ENCODE measurements at regions not wholly inside any gene's neighbourhood (a gene's known extent, or its start where the extent isn't known, plus 50 kb on each side); places are given as distances from the start of the nearest gene placed in this dataset.

DNA sequence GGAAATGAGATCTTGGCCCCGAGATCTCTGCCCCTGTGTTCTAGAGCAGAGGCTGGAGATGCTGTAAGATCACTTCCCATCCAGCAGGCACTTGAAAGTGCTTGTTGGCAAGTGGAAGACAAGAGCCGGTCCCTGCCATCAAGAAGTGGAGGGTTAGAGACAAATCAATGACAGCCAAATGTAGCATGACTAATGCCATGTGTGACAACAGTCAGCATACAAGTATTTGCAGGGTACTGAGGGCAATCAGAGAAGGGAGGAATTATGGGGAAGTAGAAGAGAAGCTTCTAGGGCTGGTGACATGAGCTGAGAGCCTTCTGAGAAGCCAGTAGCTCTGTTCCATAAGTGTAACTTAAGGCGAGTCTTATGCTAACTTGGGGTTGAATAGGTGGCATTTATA lies 58.6 kb downstream of the TMEM17 start:
- no peak for DNase-seq (ENCODE audit: low read depth in 2 of 2)

DNA sequence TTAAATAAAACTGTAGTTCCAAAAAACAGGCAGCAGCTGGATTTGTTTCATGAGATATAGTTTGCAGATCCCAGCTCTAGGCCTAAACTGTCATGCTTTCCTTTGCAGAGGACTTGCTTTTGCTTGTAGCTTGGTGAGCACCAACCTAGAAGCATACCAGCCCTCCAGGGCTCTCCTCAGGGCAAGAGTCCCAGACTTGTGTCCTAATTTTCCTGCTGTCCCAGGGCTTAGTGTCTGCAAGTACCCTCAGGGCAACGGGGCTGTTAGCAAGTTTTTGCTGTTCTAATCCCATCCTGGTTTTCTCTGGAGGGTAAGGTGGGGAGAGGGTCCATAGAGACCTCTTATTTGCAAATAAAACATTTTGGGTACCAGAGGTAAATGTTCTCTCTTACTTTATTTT lies 59.5 kb downstream of the TMEM17 start:
- no peak for DNase-seq (ENCODE audit: low read depth in 2 of 2)

DNA sequence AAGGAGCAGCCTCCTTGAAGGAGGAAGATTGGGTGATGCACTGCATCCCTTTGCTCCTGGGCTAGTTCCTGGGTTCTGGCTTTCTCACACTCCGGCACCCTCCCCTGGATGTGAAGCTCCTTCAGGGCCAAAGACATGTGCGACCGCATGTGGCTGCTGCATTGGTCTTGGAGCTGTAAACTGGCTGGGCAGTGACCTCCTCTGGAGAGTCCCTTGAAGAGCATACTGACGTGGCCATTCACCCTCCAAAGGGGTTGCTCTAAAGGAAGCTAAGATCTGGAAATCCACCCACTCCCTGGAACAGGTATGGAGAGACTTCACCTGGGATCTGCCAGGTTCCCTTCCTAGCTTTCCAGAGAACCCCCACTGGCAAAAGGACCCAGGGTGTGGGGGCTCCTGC lies 62.1 kb downstream of the TMEM17 start:
- no peak for DNase-seq (ENCODE audit: low read depth in 2 of 2)

DNA sequence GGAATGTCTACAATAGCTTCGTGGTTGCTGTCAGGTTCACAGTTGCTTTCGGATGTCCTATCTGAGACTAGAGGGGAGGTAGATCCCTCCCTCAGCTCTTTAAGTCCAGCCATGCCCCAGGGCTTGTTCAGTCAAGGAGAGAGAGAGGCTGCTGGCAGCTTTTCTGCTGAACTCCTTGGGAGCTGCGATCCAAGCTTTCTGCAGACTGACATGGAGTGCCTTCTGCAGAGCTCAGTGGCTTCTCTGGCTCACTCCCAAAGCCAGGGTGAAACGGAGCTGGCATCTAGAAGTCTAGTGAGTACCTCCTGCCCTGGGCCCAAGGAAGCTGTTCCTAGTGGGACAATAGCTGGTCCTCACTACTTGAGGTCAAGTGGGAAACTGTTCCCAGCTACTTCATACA lies 62.5 kb downstream of the TMEM17 start:
- no peak for DNase-seq (ENCODE audit: low read depth in 2 of 2)

DNA sequence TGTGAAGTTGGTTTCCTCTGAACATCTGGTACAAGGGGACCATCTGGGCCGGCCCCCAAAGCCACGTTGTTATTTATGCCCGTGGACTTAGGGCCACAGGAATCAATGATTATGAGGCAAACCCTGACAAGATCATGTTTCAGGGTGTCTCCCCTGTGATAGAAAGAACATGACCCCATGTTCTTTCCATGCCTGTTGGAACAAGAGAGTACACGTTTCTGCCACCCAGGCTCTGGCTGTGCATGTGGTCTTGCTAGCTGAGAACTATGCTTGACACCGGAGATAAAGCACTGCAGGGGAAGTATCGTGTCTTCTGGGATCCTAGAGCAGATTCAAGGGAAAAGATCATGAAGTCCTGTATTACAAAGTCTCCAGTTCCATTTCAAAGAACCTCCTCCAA lies 64.2 kb downstream of the TMEM17 start:
- no peak for DNase-seq (ENCODE audit: low read depth in 2 of 2)

DNA sequence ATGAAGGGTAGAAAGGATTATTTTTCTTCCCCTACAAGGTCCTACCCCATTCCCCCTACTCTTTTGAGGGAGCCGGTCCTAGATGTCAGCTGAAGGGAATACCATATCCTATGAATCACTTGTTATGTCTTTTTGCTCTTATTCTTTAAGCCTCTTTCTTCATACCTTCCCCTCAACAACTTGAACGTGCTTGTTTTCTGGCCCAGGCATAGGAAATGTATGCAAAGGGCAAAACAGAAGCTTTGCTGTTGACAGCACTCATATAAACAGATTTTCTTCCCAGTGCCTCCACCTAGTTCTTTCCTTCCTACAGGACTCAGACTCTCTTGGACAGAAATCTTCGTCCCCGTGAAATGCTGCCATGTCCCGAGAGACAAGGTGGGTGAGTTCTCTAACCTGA lies 64.6 kb downstream of the TMEM17 start:
- DNase-seq (ENCODE audit: low read depth in 2 of 2), result no peak

DNA sequence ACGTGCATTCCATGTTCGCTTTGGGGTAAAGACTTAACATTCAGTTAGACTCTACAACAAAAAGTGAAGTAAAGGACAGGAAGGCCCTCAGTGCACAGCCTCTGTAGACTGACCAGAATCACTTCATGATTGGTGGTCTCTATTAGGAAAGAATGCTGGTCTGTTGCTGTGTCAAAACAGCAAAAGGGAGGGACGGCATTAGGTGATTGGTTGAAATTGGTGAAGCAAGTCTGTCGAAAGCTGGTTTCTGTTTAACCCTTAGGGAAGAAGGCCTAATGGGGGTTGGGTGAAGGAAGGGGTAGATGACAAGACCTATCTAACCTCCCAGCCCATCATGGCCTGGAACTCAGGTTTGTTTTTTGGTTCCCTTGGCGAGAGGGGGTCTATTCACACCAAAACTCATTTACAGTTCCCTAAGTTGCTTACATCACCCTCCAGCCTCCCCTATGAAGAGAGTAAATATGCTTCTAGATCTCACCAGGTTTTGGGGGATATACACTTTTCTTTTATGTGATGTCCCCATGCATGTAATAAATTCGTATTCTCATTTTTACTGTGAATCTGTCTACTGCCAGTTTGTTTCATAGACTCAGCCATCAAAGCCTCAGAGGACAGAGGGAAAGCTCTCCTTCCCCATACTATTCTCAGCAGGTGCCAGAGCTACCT lies 65.6 kb downstream of the TMEM17 start:
- no peak for DNase-seq (ENCODE audit: low read depth in 2 of 2)

DNA sequence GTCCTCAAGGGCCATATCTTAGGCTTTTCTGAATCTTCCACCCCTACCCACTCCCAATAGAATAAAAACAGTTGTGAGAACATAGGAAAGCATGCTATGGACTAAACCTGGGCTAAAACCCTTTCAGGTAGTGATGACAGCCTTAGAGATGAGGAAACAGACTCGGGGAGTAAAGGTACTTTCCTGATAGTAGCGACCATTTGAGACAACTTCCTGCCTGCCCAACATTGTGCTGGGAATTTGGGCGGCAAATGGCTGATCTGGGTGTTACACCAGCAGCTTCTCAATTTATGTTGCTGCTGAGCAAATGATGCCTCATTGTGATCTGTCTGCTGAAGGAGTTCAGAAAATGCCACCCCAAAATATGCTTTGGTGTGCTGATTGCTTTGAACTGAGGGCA lies 66.6 kb downstream of the TMEM17 start:
- DNase-seq (ENCODE audit: low read depth in 2 of 2), result no peak

DNA sequence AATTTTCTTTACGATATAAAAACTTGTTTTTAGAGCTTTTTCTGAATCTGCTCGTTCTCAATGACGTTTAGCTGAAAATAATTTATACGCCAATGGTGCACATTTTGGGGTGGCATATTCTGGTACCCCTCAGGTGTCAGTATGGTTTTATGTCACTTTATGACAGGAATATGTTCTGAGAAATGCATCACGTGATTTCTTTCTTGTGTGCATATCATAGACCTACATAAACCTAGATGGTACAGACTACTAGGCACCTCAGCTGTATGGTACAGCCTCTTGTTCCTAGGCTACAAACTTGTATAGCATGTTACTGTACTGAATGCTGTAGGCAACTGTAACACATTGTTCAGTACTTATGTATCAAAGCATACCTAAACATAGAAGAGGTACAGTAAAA lies 68.2 kb downstream of the TMEM17 start:
- DNase-seq (ENCODE audit: low read depth in 2 of 2), result no peak

DNA sequence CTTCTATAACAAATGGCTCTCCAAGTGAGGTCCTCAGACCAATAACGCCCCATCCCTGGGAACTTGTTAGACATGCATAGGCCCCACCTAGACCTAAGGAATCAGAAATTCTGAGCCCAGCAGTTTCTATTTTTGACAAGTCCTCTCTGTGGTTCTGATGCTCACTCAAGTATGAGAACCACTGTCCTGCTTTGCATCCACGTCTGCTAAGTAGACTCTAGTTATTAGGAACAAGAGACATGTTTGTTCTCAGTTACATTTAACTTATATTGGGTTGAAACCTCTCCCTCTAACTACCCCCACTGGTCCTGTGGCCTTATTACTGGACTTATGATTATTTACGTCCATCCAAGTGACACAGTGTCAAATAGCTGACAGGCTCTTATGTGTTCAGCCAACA lies 70.3 kb downstream of the TMEM17 start:
- DNase-seq (ENCODE audit: low read depth in 2 of 2), result no peak

DNA sequence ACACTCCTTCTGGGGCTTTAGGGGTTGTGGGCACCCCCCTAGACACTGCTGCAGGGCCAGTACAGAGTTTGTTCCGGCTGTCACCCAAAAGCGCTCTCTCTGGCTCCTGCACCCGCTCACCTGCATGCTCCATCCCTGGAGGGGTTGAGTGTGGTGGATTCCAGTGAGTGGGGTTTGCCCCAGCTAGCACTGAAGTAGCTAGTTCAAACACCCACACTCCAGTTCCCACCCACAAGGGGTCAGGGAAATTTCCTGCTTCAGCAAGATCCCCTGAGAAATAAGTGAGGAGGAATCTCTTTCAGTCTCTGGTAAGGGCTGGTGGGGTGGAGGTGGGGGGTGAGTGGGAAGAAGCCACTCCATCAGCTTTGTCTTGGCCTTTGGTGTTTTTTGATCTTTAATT lies 73.6 kb downstream of the TMEM17 start:
- no peak for DNase-seq (ENCODE audit: low read depth in 2 of 2)

DNA sequence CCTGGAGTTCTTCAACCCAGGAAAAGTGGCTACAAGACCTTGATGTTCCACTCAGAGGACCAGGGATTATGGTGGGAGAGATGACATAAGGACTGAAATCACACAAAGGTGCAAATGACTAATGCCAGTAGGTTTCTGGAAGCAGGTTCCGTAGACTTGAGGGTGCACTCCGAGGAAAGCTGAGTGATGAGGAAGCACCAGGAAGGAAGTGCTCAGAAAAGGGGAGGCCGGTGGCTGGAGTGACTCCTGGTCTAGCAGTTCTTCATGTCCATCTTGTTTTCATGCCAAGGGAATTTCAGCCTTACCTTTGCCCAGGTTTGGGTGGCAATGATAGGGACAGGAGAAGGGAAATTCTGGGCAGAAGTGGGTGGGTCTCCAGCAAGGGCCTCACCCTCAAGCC lies 74.5 kb downstream of the TMEM17 start:
- no peak for DNase-seq (ENCODE audit: low read depth in 2 of 2)

DNA sequence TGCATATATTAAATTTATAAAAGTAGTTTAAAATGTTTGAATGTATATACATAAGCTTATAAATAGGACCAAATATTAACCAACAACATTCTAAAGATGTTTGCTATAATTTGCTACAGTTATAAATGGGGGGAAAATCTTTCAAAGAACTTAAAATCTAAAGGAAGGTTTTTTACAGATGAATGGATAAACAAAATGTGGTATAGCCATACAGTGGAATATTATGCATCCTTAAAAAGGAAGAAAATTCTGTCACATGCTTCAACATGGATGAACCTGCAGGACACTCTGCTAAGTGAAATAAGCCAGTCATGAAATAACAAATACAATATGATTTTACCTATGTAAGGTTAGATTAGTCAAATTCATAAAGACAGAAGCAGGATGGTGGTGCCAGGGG lies 75.8 kb downstream of the TMEM17 start:
- no peak for DNase-seq (ENCODE audit: low read depth in 2 of 2)

DNA sequence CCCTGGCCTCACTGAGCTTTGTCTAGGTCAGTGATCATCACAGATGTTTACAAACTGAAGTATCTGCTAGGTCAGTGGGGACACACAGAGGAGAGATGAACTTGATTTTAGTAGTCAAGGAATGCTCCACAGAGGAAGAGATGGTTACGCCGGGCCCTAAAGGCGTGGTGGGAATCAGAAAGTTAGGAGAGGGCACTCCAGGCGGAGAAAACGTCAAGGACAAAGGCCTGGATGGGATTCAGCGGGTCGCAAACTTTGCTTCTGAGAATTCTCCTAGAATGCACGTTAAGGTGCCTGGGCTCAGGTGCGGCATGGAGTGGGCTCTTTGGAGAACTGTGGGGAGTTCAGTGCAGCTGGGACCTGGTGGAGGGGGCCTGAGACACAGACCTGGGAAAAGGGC lies 78.8 kb downstream of the TMEM17 start:
- DNase-seq (ENCODE audit: low read depth in 2 of 2), result no peak

DNA sequence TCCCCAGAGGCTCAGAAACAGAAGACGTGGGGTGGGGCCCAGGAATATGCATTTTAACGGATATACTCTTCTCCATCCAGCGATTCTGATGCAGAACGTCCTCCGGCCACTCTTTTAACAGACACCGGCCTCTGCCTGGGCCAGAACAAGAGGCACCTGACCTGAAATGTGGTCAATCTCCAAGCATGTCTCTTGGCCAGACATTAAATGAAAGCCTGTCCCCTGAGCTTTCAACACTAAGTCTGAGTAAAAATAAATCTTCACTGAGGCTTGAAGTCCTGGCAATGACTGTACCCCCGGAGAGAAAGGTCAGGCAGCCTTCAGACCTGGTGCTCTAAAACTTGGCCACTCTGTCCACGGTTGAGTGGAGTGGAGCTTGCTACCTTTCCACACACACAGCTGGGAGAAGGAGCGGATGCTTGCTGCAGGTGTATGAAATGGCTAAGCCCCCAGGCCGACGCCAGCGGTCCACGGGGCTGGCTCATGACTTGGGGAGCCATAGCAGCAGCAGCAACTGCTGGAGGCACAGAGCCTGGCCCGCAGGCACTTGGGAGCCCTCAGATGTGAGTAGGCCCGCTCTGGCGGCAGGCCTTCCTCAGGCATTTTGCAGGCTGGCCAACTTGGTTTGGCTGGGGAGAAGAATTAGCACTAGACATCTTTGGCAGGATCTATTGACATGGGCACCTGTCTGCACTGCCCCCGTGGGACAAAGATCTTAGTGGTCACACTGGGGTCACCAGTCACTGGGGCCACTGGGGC lies 79.7 kb downstream of the TMEM17 start:
- no peak for DNase-seq (ENCODE audit: low read depth in 2 of 2)

DNA sequence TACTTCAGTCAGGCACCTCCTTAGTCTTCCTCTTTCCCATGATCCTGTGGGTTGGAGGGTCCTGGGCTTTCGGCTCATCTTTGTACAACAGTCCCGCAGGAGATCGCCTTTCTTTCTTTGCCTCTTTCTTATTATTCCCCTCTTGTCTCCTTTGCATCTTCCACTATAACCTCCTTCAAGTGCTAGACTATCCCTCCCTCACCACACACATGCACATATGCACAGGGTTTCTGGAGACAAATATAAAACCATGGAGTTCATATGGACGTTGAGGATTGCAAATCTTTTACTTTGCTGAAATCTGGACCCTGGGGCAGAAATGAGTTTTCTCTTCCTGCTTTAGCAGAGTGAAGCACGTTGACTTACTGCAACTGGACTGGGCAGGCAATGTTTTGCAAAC lies 80.3 kb downstream of the TMEM17 start:
- DNase-seq (ENCODE audit: low read depth in 2 of 2), result no peak

DNA sequence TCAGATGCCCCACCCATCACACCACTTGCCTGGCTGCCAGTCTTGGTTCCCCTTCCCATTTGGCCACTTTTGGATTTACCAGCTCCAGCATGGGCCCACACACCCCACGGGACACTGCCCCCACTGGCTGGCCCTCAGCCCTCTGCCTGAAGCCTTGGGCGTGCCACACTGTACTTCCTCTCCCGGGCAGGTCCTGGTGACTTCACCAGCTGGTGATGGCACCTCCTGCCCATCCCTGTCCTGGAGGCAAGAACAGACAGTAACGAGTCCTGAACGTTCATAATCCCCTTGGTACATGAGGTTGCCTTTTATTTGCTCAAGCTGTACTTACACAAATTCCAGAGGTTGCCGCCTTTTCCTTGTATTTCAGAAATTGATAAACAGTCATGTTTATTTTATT lies 81.1 kb downstream of the TMEM17 start:
- no peak for DNase-seq (ENCODE audit: low read depth in 2 of 2)

DNA sequence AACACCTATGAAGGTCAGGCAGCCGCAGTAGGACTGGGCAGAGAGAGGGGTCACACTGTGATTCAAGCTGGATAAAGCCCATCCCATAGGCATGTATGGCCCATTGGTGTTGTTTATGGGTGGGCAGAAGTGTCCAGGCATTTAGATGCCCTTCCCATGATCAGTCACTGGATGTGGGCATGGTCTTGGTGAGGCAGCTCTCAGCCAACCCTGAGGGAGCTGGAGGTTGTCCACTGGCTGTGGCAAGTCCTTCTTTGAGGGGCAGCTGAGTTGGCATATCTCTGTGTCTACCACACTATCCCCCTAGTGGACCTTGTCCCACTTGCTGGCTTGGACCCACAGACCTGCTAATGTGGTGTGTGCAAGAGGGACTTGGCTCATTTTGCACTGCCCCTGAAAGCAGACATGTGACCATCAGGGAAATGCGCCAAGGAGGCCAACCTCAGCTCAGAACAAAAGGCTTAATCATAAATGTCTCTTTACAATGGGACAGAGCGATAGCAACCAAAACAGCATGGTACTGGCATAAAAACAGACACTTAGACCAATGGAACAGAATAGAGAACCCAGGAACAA lies 82.0 kb downstream of the TMEM17 start:
- DNase-seq (ENCODE audit: low read depth in 2 of 2), result no peak

DNA sequence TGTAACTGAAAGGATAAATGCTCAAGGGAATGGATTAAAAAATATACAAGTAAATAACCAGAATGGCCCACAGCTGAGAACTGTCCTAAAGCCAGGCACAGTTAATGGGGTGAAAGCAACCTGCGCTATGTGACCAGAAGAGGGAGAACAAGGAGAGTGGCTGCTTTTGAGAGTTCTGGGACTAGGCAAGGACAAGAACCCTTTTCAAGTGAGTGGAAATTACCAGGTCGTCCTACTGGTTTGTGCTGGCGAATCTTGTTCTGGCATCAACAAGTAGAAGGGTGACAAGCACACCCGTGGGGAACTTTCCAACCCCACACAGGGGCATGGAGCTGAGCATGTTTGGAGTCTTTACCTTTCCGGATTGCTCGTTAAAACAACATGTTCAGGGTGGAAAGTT lies 82.8 kb downstream of the TMEM17 start:
- DNase-seq (ENCODE audit: low read depth in 2 of 2), result no peak

DNA sequence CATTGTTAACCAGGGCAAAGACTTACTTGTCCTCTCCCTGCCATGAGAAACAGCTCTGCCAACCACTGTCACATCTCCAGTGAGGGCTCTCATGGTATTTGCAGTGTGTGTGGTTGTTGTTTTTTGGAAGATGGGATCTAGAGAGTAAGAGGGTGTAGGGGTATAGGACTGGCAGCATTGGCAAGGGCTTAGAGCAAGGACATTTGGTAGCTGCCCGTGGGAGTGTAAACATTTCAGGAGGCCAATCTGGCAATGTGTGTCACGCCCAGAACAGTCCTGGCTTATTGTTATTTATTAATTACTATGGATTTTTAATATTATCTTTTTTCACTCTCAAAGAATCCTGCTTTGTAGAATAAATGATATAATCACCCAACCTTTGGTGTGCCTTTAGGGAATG lies 90.5 kb downstream of the TMEM17 start:
- DNase-seq (ENCODE audit: low read depth in 2 of 2), result no peak

DNA sequence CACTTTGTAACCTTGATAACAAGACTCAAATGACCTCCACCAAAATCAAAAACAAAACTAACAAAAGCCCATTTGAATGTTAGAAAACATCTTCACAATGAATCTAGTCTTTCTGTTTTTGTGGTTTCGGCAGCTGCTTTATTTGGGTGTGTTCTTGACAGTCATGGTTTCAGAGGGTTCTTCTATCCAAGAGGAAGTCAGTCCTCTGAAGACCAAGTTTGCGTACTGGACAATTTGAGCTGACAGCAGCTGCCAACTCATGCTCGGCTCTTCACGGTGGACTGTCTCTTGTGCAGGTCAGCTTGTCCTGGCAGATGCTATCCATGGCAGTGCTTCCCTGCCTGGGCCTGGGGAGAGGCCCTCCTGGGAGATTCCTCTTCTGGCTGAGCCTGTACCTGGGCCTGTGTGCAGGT lies 91.0 kb downstream of the TMEM17 start:
- no peak for DNase-seq (ENCODE audit: low read depth in 2 of 2)

DNA sequence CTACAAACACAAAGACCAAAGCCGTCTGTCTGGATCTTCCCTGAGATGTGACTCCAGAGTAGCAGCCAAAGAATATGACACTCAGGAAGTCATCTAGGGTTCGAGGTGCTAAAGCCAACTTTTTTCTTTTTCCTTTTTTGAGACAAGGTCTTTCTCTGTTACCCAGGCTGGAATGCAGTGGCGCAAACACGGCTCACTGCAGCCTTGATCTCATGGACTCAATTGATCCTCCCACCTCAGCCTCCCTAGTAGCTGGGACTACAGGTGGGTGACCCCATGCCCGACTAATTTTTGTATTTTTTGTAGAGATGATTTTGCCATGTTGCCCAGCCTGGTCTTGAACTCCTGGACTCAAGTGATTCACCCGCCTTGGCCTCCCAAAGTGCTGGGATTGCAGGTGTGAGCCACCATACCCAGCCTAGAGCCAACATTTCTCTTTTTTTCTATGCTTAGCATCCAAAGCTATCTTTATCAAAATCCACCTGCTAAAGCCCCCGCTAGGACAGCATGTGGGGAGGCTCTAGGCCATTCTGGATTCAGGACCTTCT lies 92.8 kb downstream of the TMEM17 start:
- no peak for DNase-seq (ENCODE audit: low read depth in 2 of 2)

DNA sequence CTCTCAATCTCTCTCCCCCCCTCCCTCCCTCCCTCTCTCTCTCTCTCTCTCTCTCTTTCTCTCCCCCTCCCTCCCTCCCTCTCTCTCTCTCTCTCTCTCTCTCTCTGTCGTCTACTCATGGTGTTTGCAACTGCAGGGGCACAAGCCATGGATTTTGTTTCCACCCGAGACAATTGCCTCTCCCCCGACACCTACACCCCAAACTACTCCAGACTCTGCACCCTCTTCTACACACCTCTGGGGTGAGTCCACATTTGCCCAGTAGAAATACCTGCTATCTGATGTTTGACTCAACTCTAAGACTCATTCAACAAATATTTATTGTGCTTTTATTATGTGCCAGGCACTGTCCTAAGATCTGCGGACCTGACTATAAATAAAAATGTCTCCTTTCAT lies 93.7 kb downstream of the TMEM17 start:
- DNase-seq (ENCODE audit: low read depth in 2 of 2), result no peak

Data from activated CD4-positive, alpha-beta T cell treated with anti-CD3 and anti-CD28 coated beads for 24 hours (primary cell).